ENCODE measurements at regions not wholly inside any gene's neighbourhood (a gene's known extent, or its start where the extent isn't known, plus 50 kb on each side); places are given as distances from the start of the nearest gene placed in this dataset.

- no peak for DNase-seq
- H3K4me1 ChIP-seq = no peaks in the 10 kb centered on the region
- H3K9me3 ChIP-seq = no peaks in the 10 kb centered on the region
- H3K27ac ChIP-seq = no peak overlapping the region
- no peak for TF ChIP-seq CTCF (IDR thresholded peaks at IDR 0.05)
- no peak for TF ChIP-seq POLR2A (IDR thresholded peaks at IDR 0.05)
- H3K36me3 ChIP-seq = no peaks in the 10 kb centered on the region
- no peak overlapping the region for H3K4me3 ChIP-seq
- no peaks in the 10 kb centered on the region for H3K27me3 ChIP-seq
These were observed 127.3 kb downstream of the BTBD3 start for GRCh38 chr20:12044969-12045368.

- Histone ChIP-seq H3K9me3 (no peaks in the 10 kb centered on the region), H3K27ac (no peak overlapping the region), H3K4me3 (no peak overlapping the region), H3K4me1 (no peaks in the 10 kb centered on the region), H3K27me3 (no peaks in the 10 kb centered on the region), H3K36me3 (no peaks in the 10 kb centered on the region)
- no peak for TF ChIP-seq CTCF (IDR thresholded peaks at IDR 0.05)
- no peak for TF ChIP-seq POLR2A (IDR thresholded peaks at IDR 0.05)
- no peak for DNase-seq
These were observed 130.2 kb downstream of the BTBD3 start for GRCh38 chr20:12047838-12048432.

GRCh38 chr20:12049125-12049524 lies 131.4 kb downstream of the BTBD3 start:
- Histone ChIP-seq H3K27me3 (no peaks in the 10 kb centered on the region), H3K36me3 (no peaks in the 10 kb centered on the region), H3K9me3 (no peaks in the 10 kb centered on the region), H3K27ac (no peak overlapping the region), H3K4me3 (no peak overlapping the region), H3K4me1 (no peaks in the 10 kb centered on the region)
- TF ChIP-seq POLR2A (IDR thresholded peaks at IDR 0.05) = no peak
- no peak for TF ChIP-seq CTCF (IDR thresholded peaks at IDR 0.05)
- DNase-seq = peak in 1 of 3 donors; percentile 49

GRCh38 chr20:12051206-12052163 lies 133.8 kb downstream of the BTBD3 start:
- DNase-seq = no peak
- TF ChIP-seq CTCF (IDR thresholded peaks at IDR 0.05) = no peak
- no peak for TF ChIP-seq POLR2A (IDR thresholded peaks at IDR 0.05)
- Histone ChIP-seq H3K4me1 (no peaks in the 10 kb centered on the region), H3K36me3 (no peaks in the 10 kb centered on the region), H3K27ac (no peak overlapping the region), H3K27me3 (no peaks in the 10 kb centered on the region), H3K4me3 (no peak overlapping the region), H3K9me3 (no peaks in the 10 kb centered on the region)

- no peak for TF ChIP-seq CTCF (IDR thresholded peaks at IDR 0.05)
- Histone ChIP-seq H3K4me1 (no peaks in the 10 kb centered on the region), H3K27me3 (no peaks in the 10 kb centered on the region), H3K36me3 (no peaks in the 10 kb centered on the region), H3K9me3 (no peaks in the 10 kb centered on the region), H3K27ac (no peak overlapping the region), H3K4me3 (no peak overlapping the region)
- no peak for DNase-seq
These were observed 135.7 kb downstream of the BTBD3 start for GRCh38 chr20:12053353-12053752.
